ENCODE measurements at regions not wholly inside any gene's neighbourhood (a gene's known extent, or its start where the extent isn't known, plus 50 kb on each side); places are given as distances from the start of the nearest gene placed in this dataset.

GRCh38 chr10:131636841-131637724, 263.7 kb upstream of the PPP2R2D start:
- DNase-seq, result no peak

GRCh38 chr10:131638049-131638879, 262.5 kb upstream of the PPP2R2D start:
- no peak for DNase-seq

- DNase-seq, result no peak
Measured at GRCh38 chr10:131638880-131639278, 261.9 kb upstream of the PPP2R2D start.

- DNase-seq, result no peak
Measured at GRCh38 chr10:131640045-131640644, 260.7 kb upstream of the PPP2R2D start.

GRCh38 chr10:131641231-131641630, 259.6 kb upstream of the PPP2R2D start:
- no peak for DNase-seq

GRCh38 chr10:131641898-131642297, 258.9 kb upstream of the PPP2R2D start:
- no peak for DNase-seq

- no peak for DNase-seq
Measured at GRCh38 chr10:131642966-131643365, 257.8 kb upstream of the PPP2R2D start.

- DNase-seq, result no peak
Measured at GRCh38 chr10:131644289-131644688, 256.5 kb upstream of the PPP2R2D start.

- no peak for DNase-seq
Measured at GRCh38 chr10:131644864-131645658, 255.7 kb upstream of the PPP2R2D start.

- DNase-seq, result no peak
Measured at GRCh38 chr10:131645756-131646155, 255.1 kb upstream of the PPP2R2D start.

- no peak for DNase-seq
Measured at GRCh38 chr10:131646551-131647525, 254.0 kb upstream of the PPP2R2D start.

- DNase-seq, result no peak
Measured at GRCh38 chr10:131647789-131648188, 253.0 kb upstream of the PPP2R2D start.

- DNase-seq, result no peak
Measured at GRCh38 chr10:131648386-131649020, 252.3 kb upstream of the PPP2R2D start.

GRCh38 chr10:131649617-131650016, 251.2 kb upstream of the PPP2R2D start:
- no peak for DNase-seq

- DNase-seq, result no peak
Measured at GRCh38 chr10:131650169-131650705, 250.6 kb upstream of the PPP2R2D start.

GRCh38 chr10:131650771-131651673, 249.8 kb upstream of the PPP2R2D start:
- no peak for DNase-seq

GRCh38 chr10:131651674-131652437, 249.0 kb upstream of the PPP2R2D start:
- no peak for DNase-seq

GRCh38 chr10:131652438-131653139, 248.2 kb upstream of the PPP2R2D start:
- DNase-seq, result no peak
